Mesodermal cell (in vitro differentiated cells): ENCODE measurements at regions not wholly inside any gene's neighbourhood (a gene's known extent, or its start where the extent isn't known, plus 50 kb on each side); places are given as distances from the start of the nearest gene placed in this dataset.

Source experiments
- H3K27ac ChIP-seq: 2 replicates; pipeline ENCODE4 v1.7.0; 2013; ENCODE audit warnings: mild to moderate bottlenecking, low read depth, low read length, moderate library complexity; ENCODE audit not compliant: severe bottlenecking
- H3K36me3 ChIP-seq: 2 replicates; pipeline ENCODE4 v1.7.1; 2013; ENCODE audit warnings: mild to moderate bottlenecking, low read length, moderate library complexity; ENCODE audit not compliant: control insufficient read depth, insufficient read depth
- H3K4me1 ChIP-seq: one replicate; pipeline ENCODE4 v1.7.1; 2013; ENCODE audit warnings: mild to moderate bottlenecking, low read length; ENCODE audit not compliant: insufficient read depth, control insufficient read depth, poor library complexity, severe bottlenecking
- H3K4me3 ChIP-seq: 2 replicates; pipeline ENCODE4 v1.7.0; 2013; ENCODE audit warnings: low read length, control low read depth, mild to moderate bottlenecking; ENCODE audit not compliant: insufficient read depth, poor library complexity, severe bottlenecking; ENCODE audit errors: extremely low read depth
- H3K9me3 ChIP-seq: 2 replicates; pipeline ENCODE4 v1.7.1; 2013; ENCODE audit warnings: mild to moderate bottlenecking, low read length, moderate library complexity; ENCODE audit not compliant: control insufficient read depth
- WGBS, 2 experiments: methylation state at CpG; one replicate each; pipeline ENCODE4 v1.1.5; 2013; ENCODE audit warnings: missing lambda C conversion rate in 2 of 2; ENCODE audit not compliant: insufficient coverage in 2 of 2; 5-methylcytosine and 5-hydroxymethylcytosine counted together

DNA sequence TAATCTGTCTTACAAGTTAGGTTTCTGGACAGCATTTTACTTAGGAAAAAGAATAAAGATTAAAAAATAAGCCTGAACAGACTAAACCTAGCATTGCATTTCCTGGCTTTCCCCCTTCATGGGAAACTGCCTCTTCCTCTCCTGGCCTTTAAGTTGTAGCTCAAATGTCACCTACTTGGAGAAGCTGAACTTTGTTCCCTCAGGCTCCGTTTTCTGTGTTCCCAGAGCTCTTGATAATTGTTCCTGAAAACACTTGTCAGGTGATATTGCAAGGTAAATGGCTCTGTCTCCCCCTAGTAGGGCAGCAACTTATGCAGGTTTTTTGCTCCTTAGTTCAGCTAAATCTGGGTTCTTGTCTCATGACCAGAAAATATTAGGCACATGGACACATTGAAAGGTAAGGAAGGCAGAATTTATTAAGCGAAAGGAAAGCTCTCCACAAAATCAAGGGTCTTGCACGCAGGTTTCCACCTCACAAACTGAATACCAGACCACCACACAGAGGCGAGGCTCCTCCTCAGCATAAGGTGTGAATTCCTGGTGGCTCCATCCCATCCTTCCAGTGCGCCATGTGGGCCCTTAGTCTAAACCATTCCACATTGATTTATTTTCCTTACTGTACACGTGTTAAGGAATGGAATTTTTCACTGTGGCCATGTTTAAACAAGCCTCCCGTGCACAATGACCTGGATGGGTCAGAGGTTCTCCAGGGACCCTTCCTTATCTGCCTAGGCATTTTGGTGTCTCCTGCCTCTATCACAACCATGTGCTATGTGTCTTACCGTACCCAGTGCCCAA lies 229.3 kb downstream of the HNMT start:
- Histone ChIP-seq H3K4me1 (no peaks in the 10 kb centered on the region), H3K9me3 (no peaks in the 10 kb centered on the region), H3K27ac (no peak overlapping the region), H3K4me3 (no peak overlapping the region), H3K36me3 (no peaks in the 10 kb centered on the region)
- WGBS, 2 experiments = 78 to 80% methylated on average over 5 to 7 of the region's 8 CpGs

DNA sequence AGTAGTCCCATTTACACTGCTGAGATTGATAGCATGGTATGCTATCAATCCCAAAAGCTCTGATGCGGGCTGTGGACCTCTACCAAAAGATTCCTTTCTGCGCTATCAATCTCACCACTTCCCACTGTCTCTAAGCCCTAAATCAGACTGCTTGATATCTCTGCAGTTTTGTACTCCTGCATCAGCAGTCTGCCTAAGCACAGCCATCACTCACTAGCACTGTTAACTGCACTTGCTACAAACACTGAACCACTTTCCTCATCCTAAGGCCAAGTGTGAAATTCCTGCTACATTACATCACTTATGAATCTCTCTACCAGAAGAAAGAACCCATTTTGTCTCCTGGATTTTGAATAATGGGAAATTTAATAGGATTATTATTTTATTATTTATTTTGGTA lies 237.0 kb downstream of the HNMT start:
- Histone ChIP-seq H3K36me3 (no peaks in the 10 kb centered on the region), H3K4me3 (no peak overlapping the region), H3K9me3 (no peaks in the 10 kb centered on the region), H3K4me1 (no peaks in the 10 kb centered on the region), H3K27ac (no peak overlapping the region)
- WGBS, 2 experiments = 81% methylated on average over 2 of the region's 2 CpGs; no CpG with 5 or more reads in 1 of the 2 experiments

DNA sequence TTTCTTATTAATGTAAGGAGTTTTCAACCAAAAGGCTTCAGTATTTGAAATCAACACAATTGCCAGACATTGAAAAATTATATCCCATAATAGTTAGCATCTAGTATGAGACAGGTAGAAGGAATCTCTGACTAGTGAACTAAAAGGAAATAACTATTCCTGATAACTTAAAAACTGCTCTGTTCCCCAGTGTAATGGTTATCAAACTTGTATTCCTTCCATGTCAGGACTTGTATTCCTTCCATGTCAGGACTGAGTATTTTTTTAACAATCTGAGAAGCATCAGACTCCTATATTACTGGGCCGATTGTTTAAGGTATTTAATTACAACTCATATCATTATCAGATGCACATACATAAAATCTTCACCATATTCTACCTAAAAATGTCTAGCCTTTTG lies 238.5 kb downstream of the HNMT start:
- H3K4me1 ChIP-seq = no peaks in the 10 kb centered on the region
- WGBS, 2 experiments = no CpG with 5 or more reads among the region's 1 CpG
- H3K9me3 ChIP-seq = no peaks in the 10 kb centered on the region
- no peak overlapping the region for H3K27ac ChIP-seq
- no peaks in the 10 kb centered on the region for H3K36me3 ChIP-seq
- no peak overlapping the region for H3K4me3 ChIP-seq

DNA sequence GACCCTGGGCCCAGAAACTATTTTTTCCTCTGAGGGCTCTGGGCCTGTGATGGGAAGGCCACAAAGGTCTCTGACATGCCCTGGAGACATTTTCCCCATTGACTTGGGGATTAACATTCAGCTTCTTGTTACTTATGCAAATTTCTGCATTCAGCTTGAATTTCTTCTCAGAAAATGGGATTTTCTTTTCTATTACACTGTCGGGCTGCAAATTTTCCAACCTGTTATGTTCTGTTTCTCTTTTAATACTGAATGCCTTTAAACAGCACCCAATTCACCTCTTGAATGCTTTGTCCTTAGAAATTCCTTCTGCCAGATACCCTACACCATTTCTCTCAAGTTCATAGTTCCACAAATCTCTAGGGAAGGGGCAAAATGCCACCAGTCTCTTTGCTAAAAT lies 241.0 kb downstream of the HNMT start:
- WGBS, 2 experiments = 67 to 94% methylated on average over 1 of the region's 1 CpG
- H3K4me1 ChIP-seq = no peaks in the 10 kb centered on the region

DNA sequence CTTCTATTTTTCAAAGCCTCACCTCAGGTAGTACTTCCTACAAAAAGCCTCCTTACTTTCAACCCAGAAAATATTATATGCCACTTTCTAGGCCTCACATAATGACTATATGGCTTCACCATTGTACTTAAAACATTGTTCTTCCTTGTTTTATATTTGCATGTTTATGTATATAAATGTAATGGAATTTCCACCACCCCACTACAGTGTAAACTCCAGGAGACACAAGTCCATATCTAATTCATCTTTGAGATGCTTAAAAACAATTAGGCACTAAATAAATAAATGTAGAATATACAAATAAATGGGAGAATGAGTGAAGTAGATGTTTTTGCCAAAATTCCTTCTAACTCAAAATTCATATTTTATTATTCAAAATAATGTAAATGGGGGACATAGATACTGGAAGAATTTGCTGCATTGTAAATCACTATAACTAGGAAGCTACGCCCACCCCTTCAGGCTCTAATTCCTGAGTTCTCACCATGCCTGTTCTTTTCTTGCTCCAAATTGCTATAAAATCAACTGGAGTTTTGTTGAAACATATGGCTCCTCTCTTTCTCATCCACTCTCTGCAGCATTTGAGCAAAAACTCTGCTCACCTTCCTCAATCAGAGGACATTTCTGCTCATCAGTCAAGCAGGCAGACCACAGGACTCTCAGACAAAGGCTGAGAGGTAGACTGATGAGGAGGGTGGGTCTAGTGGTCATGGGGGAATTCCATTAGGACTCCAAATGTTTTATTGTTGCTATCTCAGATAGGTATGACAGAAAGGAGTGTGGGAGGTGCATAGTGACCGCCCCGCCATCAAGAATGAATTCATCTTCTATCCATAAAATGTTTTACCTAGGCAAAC lies 243.0 kb downstream of the HNMT start:
- Histone ChIP-seq H3K36me3 (no peaks in the 10 kb centered on the region), H3K9me3 (no peaks in the 10 kb centered on the region), H3K4me3 (no peak overlapping the region), H3K27ac (no peak overlapping the region), H3K4me1 (no peaks in the 10 kb centered on the region)
- WGBS, 2 experiments = 97 to 100% methylated on average over 1 to 3 of the region's 3 CpGs

More for the DNA sequence above, 241.0 kb downstream of the HNMT start:
- Histone ChIP-seq H3K27ac (no peak overlapping the region), H3K36me3 (no peaks in the 10 kb centered on the region), H3K9me3 (no peaks in the 10 kb centered on the region), H3K4me3 (no peak overlapping the region)

DNA sequence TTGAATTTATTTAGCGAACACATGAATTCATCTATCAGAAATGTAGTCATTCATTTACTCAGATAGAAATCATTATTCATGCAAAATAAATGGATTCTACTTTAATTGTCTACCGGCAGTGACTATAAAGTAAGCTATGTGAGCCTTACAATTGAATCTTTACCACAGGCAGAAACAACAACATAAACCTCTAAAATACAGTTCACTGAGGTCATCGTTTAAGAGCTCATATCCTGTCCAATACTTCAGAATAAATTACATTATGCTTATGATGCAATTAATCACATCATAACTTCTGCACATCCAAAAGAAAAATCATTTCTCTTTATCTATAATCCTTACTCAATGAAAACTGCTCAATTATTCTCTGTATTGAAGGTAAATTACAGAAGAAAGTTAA lies 244.7 kb downstream of the HNMT start:
- Histone ChIP-seq H3K4me1 (no peaks in the 10 kb centered on the region), H3K27ac (no peak overlapping the region), H3K36me3 (no peaks in the 10 kb centered on the region), H3K9me3 (no peaks in the 10 kb centered on the region), H3K4me3 (no peak overlapping the region)
- WGBS, 2 experiments = 88 to 100% methylated on average over 1 of the region's 3 CpGs

DNA sequence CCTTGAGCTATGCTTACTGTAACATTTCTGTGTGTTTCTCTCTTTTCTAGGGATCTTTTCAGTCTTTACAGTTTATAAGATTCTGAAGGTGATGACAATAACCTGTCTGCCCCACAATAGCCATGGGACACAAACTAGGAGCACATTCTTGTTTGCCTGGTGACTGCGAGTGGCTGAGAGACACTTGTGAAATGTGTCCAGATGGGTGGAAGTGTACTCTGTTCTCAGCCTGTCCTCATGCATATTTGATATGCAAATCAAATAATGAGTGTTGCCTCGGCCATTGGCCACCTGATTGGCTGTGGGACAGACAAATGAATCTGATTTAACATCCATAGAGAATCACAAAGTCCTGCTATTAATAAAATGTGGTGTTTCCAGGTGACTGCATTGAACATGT lies 246.2 kb downstream of the HNMT start:
- 83 to 86% methylated on average over 1 to 2 of the region's 2 CpGs for WGBS, 2 experiments
- Histone ChIP-seq H3K27ac (no peak overlapping the region), H3K36me3 (no peaks in the 10 kb centered on the region), H3K4me1 (no peaks in the 10 kb centered on the region), H3K4me3 (no peak overlapping the region), H3K9me3 (no peaks in the 10 kb centered on the region)

DNA sequence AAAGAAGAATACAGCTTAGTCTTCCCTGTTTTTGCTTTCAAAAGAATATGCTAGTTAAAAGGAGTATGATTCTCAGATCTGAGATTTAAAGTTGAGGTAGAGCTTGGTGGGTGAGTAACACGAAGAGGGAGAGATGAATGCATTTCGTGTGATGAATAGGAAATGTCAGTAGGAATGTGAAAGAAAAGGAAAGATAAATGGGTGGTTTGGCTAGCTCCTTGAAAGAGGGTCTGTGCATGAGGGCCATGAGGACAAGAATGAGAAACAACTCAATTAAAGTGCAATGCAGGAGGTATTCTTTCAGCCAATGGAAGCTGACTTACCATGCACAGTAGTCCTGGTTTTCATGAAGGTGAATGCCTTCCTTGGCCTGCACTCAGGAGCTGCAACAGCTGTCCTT lies 248.2 kb downstream of the HNMT start:
- Histone ChIP-seq H3K4me1 (no peaks in the 10 kb centered on the region), H3K4me3 (no peak overlapping the region), H3K36me3 (no peaks in the 10 kb centered on the region), H3K9me3 (no peaks in the 10 kb centered on the region), H3K27ac (no peak overlapping the region)
- WGBS, 2 experiments = 85 to 92% methylated on average over 2 of the region's 2 CpGs

DNA sequence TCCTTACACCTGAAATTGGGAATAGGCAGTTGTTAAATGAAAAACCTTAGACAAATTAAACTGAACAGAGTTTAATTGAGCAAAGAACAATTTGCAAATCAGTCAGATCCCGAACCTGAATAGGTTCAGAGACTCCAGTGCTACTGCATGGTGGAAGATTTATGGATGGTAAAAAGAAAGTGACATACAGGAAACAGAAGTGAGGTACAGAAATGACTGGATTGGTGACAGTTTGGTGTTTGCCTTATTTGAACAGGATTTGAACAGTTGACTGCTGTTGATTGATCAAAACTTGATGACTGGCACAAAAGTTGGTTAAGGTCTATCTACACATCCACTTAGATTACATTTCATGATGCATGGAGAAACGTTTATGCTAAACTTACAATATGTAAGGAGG lies 248.8 kb downstream of the HNMT start:
- Histone ChIP-seq H3K4me1 (no peaks in the 10 kb centered on the region), H3K4me3 (no peak overlapping the region), H3K27ac (no peak overlapping the region), H3K9me3 (no peaks in the 10 kb centered on the region), H3K36me3 (no peaks in the 10 kb centered on the region)
- 93 to 100% methylated on average over 1 of the region's 2 CpGs for WGBS, 2 experiments

DNA sequence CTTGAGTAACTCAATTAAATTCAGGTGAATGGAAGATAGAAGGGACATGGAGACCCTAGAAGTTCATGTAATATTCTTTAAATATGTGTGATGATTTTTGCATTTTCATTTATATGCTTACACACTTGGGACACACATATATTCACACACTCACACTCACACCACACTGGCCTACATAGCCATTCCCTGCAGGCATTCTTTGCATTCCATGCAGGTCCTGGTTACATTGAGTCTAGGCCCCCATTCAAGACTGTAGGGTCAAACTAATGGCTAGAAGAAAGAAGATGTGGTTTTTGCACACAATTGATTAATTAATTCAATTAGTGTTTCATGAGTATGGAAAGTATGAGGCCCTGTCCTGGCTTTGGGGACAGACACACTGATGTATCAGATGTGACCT lies 249.4 kb downstream of the HNMT start:
- no peaks in the 10 kb centered on the region for H3K36me3 ChIP-seq
- H3K9me3 ChIP-seq = no peaks in the 10 kb centered on the region
- H3K27ac ChIP-seq = no peak overlapping the region
- H3K4me1 ChIP-seq = no peaks in the 10 kb centered on the region
- H3K4me3 ChIP-seq = no peak overlapping the region

DNA sequence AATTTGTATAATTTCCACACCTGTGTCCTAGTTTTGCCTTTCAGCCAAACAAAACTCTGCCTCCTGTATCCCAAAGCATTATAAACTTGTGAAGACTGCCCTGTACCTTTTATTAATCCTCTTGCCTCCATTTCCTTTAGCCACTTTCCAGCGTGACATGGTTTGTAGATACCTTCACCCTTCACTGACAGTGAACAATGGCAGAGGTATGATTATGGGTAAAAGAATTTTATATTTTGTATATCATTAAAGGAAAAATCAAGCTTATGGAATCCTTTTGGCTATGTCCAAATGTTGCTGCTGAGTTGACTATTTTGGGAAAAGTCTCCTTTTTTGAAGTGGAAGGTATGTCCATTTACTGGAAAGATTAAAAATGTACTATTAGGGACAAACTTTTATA lies 251.7 kb downstream of the HNMT start:
- no CpG with 5 or more reads among the region's 1 CpG for WGBS, 2 experiments
- H3K36me3 ChIP-seq = no peaks in the 10 kb centered on the region
- no peaks in the 10 kb centered on the region for H3K9me3 ChIP-seq
- no peaks in the 10 kb centered on the region for H3K4me1 ChIP-seq
- H3K4me3 ChIP-seq = no peak overlapping the region
- no peak overlapping the region for H3K27ac ChIP-seq
